HG02981 (cell line): ENCODE measurements at regions not wholly inside any gene's neighbourhood (a gene's known extent, or its start where the extent isn't known, plus 50 kb on each side); places are given as distances from the start of the nearest gene placed in this dataset.
"Not testable (repeated sequence)": the region's sequence is repeated elsewhere in the genome, so short reads cannot be mapped to it uniquely, and the experiment has no call there.

ENCODE experiments used
- ATAC-seq: cut with Tn5 transposase; IDR thresholded peaks from one replicate; pipeline ENCODE4 v1.9.1; 2021; ENCODE audit warnings: mild to moderate bottlenecking, moderate library complexity; ENCODE audit not compliant: unreplicated experiment

- peak; percentile 97 for ATAC-seq
These were observed 193.4 kb upstream of the MBL2 start for GRCh38 chr10:52965938-52966401.

- peak; percentile 2 for ATAC-seq
These were observed 192.9 kb upstream of the MBL2 start for GRCh38 chr10:52965509-52965908.

GRCh38 chr10:52961323-52961722 is 188.7 kb upstream of the MBL2 start:
- ATAC-seq: no peak

DNA sequence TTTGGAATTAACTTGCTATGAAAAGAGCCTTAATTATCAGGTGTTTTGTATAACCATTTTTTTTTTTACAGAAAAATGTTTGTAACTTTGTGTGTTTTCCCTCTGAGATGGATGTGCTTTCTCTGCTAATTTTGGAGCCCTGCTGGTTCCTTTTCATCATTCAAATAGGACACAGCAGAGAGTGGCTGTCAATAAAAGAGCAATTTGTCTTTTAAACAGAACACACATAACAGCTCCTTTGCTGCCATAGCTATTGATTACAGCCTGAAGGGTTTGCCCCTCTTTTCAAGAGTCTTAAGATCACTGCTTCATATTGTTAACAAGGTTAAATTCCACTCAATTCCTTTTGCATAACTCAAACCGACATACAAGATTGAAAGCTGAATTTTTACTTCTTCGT is 187.2 kb upstream of the MBL2 start:
- no peak for ATAC-seq

DNA sequence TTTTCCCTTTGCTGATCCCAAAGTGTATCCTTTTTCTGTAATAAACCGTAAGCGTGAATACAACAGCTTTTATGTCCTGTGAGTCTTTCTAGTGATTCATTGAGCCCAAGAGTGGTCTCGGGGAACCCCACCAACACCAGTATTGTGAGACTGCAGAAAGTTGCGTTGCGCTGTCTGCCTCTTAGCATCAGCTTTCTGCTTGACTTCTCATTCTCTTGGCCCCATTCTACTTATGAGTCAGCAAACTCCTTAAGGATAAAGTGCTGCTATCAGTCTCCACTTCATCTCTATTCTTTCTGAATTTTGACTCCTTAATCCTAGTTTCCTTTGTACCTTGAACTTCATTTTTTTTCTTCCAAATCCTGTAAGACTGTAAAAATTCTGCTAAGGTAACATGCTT is 184.3 kb upstream of the MBL2 start:
- no peak for ATAC-seq

- no peak for ATAC-seq
These were observed 183.9 kb upstream of the MBL2 start for GRCh38 chr10:52956461-52956860.

- ATAC-seq: no peak
These were observed 182.8 kb upstream of the MBL2 start for GRCh38 chr10:52955337-52955736.

DNA sequence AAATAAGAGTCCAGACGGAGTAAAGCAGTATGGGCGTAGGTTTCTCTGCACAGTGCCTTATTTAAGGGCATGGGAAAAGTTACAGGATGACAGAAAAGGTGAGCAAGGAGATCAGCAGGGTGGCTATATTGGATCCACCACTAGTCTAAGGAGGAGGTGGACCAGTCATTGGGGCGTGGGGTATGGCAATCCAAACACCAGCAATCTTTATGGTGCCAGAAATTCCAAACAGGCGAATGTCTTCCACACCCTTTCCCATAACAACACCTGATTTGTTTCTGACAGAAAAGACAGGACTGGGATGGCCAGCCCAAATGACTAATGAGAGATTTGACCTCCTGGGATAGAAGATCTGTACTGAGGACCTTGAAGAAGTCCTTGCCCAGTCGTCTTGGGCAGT is 181.8 kb upstream of the MBL2 start:
- ATAC-seq: no peak

DNA sequence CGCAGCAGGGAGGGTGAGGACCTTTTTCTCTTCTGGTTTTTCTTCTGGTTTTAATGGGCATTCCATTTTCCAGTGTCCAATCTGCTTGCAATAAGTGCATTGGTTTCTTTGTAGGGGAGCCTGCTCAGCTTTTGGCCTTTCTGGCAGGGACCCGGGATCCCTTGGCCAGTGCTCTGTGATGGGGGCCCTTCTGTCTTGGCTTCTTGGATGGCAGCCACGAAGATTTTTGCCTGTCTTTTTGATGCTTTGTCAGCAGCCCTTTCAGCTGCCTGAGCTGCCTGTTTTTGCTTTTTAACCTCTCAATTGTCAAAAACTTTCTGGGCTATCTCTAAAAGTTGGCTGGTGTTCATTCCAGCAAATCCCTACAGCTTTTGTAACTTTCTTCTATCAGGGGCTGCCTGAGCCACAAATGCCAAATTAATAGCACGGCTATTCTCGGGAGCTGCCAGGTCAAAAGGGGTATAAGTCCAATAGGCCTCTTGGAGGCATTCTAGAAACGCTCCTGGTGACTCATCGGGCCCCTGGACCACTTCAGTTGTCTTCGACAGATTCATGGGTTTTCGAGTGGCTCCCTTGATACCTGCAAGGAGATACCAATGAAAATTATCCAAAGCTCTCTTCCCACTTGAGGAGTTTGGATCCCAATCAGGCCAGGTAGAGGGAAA is 179.9 kb upstream of the MBL2 start:
- ATAC-seq: no peak

GRCh38 chr10:52951824-52952223 is 179.2 kb upstream of the MBL2 start:
- ATAC-seq: peak; percentile 93

- ATAC-seq: no peak
These were observed 178.0 kb upstream of the MBL2 start for GRCh38 chr10:52950578-52950977.

DNA sequence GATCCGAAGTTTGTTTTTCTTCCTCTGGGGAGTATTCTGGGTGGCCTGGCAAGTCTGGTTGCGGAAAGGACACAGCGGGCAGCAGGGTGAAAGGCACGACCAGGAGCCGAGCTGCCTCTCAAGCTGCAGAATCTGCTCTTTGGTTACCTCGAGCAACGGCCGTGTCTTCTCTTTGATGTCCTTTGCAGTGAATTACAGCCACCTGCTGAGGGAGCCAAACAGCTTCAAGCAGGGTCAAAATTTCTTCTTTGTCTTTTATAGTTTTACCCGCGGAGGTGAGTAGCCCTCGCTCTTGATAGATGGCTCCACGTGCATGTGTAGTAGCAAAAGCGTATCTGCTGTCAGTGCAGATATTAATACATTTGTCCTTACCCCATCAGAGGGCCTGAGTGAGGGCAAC is 177.3 kb upstream of the MBL2 start:
- no peak for ATAC-seq

GRCh38 chr10:52946486-52946885 is 173.9 kb upstream of the MBL2 start:
- ATAC-seq: no peak

DNA sequence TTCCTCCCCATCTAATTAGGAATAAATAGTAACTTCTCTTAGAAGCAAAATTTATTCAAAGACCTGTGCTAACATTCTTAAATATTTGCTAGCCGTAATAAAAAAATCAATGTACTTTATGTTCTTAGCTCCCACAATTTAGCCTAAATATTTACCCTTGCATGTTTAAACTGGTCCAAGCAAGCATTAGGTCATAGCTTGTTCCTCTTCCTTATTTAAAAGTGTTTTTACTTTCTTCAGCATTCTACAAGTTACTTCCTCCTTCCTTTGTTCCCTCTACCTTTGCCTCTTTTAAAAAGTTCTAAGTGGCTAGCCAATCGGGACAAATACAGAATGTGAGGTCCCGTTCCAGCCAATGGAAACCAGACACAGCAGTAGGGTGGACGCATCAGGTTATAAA is 172.9 kb upstream of the MBL2 start:
- not testable (repeated sequence) for ATAC-seq

DNA sequence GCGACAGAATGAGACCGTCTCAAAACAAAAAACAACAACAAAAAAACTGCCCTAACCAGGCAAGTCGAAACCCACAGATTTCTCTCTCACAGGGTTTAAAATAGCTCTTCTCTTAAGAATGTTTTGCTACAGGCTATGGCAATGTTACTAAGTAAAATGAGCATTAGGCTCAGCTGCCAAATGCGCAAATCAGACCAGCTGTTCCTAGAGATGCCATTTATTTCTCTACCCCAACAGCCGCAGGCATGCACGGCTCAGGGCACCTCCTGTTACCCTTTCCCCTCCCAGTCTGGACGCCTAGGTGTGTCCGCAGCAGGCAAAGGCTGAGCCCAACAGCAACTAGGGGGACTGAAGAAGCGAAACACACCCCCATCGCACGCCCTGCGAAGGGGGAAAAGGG is 168.3 kb upstream of the MBL2 start:
- ATAC-seq: no peak

- no peak for ATAC-seq
These were observed 167.3 kb upstream of the MBL2 start for GRCh38 chr10:52939894-52940293.

DNA sequence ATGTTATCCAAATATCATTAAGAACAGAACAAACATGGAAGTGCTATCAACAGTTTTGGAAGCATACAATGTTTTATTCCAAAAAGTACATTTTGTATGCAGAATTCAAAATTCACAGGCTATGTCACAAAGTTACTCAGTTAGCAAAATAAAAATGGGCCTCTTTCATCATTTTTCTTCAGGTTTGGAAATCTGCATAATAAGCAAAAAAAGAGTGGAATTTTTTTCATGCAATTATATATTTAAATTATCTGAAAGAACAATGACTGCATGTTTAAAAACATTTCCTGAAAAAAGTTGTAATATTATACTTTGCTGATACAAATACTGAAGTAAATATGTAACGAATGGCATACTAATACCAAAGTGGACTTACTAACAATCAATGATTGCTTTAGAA is 161.2 kb upstream of the MBL2 start:
- ATAC-seq: no peak

GRCh38 chr10:52927678-52928077 is 155.1 kb upstream of the MBL2 start:
- no peak for ATAC-seq

DNA sequence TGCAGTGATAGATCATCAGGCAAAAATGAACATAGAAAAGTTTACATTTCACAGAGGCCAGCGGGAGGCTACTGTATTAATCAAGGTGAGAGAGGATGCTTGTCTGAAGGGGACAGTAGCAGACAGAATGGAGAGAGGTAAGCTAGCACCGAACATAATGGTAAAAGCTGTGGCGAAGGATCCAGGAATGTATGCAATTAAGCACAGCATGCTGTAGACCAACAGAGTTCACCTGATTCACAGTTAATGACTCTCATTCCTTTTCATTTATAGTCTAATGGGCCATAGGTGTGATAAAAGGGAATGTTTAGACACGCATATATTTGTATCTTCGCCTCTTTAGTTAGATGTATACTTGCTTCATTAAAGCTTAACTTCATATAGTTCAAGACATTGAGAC is 150.9 kb upstream of the MBL2 start:
- ATAC-seq: no peak

- ATAC-seq: no peak
These were observed 146.2 kb upstream of the MBL2 start for GRCh38 chr10:52918714-52919305.

DNA sequence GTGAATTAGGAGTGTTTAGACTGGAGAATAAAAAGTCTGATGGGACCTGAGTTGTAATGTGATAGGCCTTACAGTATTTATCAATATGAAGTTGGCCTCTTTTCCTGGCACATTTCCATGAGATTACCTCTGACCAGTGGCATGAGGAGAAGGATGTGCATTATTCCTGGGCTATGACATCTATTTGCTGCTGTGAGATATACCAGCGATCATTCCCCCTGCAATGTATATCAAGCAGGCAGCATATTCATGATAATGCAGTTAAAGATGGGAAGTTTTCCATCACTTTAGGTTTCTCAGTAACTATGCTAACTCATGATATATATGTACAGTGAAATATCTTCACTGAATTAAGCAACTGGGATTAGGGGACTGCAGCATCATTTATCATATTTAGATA is 142.8 kb upstream of the MBL2 start:
- ATAC-seq: no peak

- no peak for ATAC-seq
These were observed 138.6 kb upstream of the MBL2 start for GRCh38 chr10:52911163-52911562.

- no peak for ATAC-seq
These were observed 135.9 kb upstream of the MBL2 start for GRCh38 chr10:52908478-52908877.
